Keratinocyte (primary cell): ENCODE measurements at regions not wholly inside any gene's neighbourhood (a gene's known extent, or its start where the extent isn't known, plus 50 kb on each side); places are given as distances from the start of the nearest gene placed in this dataset.

Experiments used
- DNase-seq: peaks from one replicate; pipeline ENCODE4 v3.0.0-alpha.2; 2011; ENCODE audit warnings: low read depth, missing footprints, low spot score
- FAIRE-seq: peaks from 2 replicates; lab custom pipeline; 2011; peaks lifted over from hg19 to GRCh38; lab: Jason Lieb, UNC
- H2AFZ ChIP-seq: 2 replicates; pipeline ENCODE4 v1.6.0; 2012; ENCODE audit warnings: low read length, control low read depth, inconsistent platforms; ENCODE audit not compliant: control insufficient read depth
- H3K27ac ChIP-seq: 2 replicates; pipeline ENCODE4 v1.5.1; 2011; ENCODE audit warnings: low read length; ENCODE audit not compliant: control insufficient read depth, insufficient read depth
- H3K27me3 ChIP-seq: 3 replicates; pipeline ENCODE4 v1.6.0; 2011; ENCODE audit warnings: low read length; ENCODE audit not compliant: control insufficient read depth, insufficient read depth; ENCODE audit errors: extremely low read depth
- H3K36me3 ChIP-seq, 2 experiments: 2 replicates in 1 of 2; 3 replicates in 1 of 2; pipeline ENCODE4 v1.5.1; 2011; ENCODE audit warnings: low read length in 2 of 2, mild to moderate bottlenecking in 1 of 2; ENCODE audit not compliant: control insufficient read depth in 2 of 2, insufficient read depth in 2 of 2; ENCODE audit errors: extremely low read depth in 1 of 2
- H3K4me1 ChIP-seq: 3 replicates; pipeline ENCODE4 v1.5.1; 2011; ENCODE audit warnings: low read length; ENCODE audit not compliant: control insufficient read depth, insufficient read depth; ENCODE audit errors: extremely low read depth
- H3K4me2 ChIP-seq: 3 replicates; pipeline ENCODE4 v1.6.0; 2011; ENCODE audit warnings: low read depth, low read length; ENCODE audit not compliant: control insufficient read depth, insufficient read depth; ENCODE audit errors: extremely low read depth
- H3K4me3 ChIP-seq, 3 experiments: fragments of 200-600 bp in 1 of 3; sonication (generic) in 1 of 3; 2 replicates in 2 of 3; 3 replicates in 1 of 3; pipeline ENCODE4 v1.5.1; 2011 to 2016; ENCODE audit warnings: low read length in 3 of 3, mild to moderate bottlenecking in 3 of 3, control low read depth in 2 of 3, inconsistent platforms in 1 of 3, low read depth in 1 of 3, mixed read lengths in 1 of 3, mixed run types in 1 of 3, moderate library complexity in 1 of 3; ENCODE audit not compliant: control insufficient read depth in 2 of 3, insufficient read depth in 2 of 3; ENCODE audit errors: extremely low read depth in 1 of 3
- H3K79me2 ChIP-seq: 2 replicates; pipeline ENCODE4 v1.6.0; 2012; ENCODE audit warnings: low read length; ENCODE audit not compliant: control insufficient read depth, insufficient read depth
- H3K9ac ChIP-seq: 3 replicates; pipeline ENCODE4 v1.6.0; 2011; ENCODE audit warnings: low read length; ENCODE audit not compliant: control insufficient read depth, insufficient read depth; ENCODE audit errors: extremely low read depth
- H3K9me1 ChIP-seq: 3 replicates; pipeline ENCODE4 v1.6.0; 2011; ENCODE audit warnings: low read length; ENCODE audit not compliant: control insufficient read depth, insufficient read depth; ENCODE audit errors: extremely low read depth
- H3K9me3 ChIP-seq: 2 replicates; pipeline ENCODE4 v1.5.1; 2012; ENCODE audit warnings: low read depth, low read length; ENCODE audit not compliant: control insufficient read depth
- H4K20me1 ChIP-seq: 3 replicates; pipeline ENCODE4 v1.6.0; 2011; ENCODE audit warnings: low read length; ENCODE audit not compliant: control insufficient read depth, insufficient read depth; ENCODE audit errors: extremely low read depth
- CTCF ChIP-seq, 3 experiments: IDR thresholded peaks in 1 of 3; conservative IDR thresholded peaks in 1 of 3; optimal IDR thresholded peaks in 1 of 3; 2 replicates in 2 of 3; 3 replicates in 1 of 3; pipeline versions ENCODE3 to v1.5.1; 2011; ENCODE audit warnings: low read length in 3 of 3, mild to moderate bottlenecking in 3 of 3, moderate library complexity in 2 of 3, control low read depth in 1 of 3, inconsistent platforms in 1 of 3; ENCODE audit not compliant: insufficient read depth in 2 of 3; ENCODE audit errors: extremely low read depth in 1 of 3
- EZH2 ChIP-seq: IDR thresholded peaks from one replicate; pipeline ENCODE4 v1.6.1; 2012; ENCODE audit warnings: inconsistent platforms, mild to moderate bottlenecking, low read length, moderate library complexity
- dilution Hi-C: fragments of 300-500 bp; cut with MboI; formaldehyde crosslinking; loops from one replicate; pipeline ENCODE4 v1.7.0; 2020; ENCODE audit warnings: low sequenced_read_pairs; ENCODE audit not compliant: extremely low pct_ligation_motif_present

DNA sequence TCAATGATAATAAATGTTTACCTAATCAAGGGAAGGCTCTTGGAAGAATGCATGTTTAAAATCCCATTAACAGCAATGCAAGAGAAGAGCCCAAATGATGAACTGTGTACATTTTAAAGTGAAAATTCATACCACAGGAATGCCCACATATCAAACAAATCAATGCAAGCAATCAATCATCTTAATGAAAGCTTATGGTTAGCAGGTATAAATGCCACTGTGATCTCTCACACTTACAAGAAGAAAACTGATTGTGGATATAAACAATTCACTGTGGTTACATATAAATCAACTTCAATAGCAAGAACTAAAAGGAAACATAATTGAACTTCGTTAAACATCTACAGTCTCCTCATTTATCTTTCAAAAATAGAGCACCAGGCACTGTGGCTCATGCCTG is 161.0 kb upstream of the RORB start:
- H3K4me1 ChIP-seq: no peaks in the 10 kb centered on the region
- no peaks in the 10 kb centered on the region for H3K9me1 ChIP-seq
- no peak overlapping the region for H3K4me2 ChIP-seq
- H3K9me3 ChIP-seq: no peaks in the 10 kb centered on the region
- no peak for DNase-seq
- dilution Hi-C loops: no loop called here
- no peak overlapping the region for H3K4me3 ChIP-seq
- no peak overlapping the region for H2AFZ ChIP-seq
- H3K27me3 ChIP-seq: no peaks in the 10 kb centered on the region
- H3K9ac ChIP-seq: no peak overlapping the region
- H4K20me1 ChIP-seq: no peaks in the 10 kb centered on the region
- TF ChIP-seq CTCF (optimal IDR thresholded peaks at IDR 0.05 in 1 of 3, IDR thresholded peaks at IDR 0.05 in 1 of 3, conservative IDR thresholded peaks at IDR 0.05 in 1 of 3; ENCODE audit: extremely low read depth in 1 of 3, insufficient read depth in 2 of 3, low read length in 3 of 3) (no peak), EZH2 (no peak)
- no peaks in the 10 kb centered on the region for H3K79me2 ChIP-seq
- H3K36me3 ChIP-seq: no peaks in the 10 kb centered on the region
- H3K27ac ChIP-seq: no peak overlapping the region
- no peak for FAIRE-seq

DNA sequence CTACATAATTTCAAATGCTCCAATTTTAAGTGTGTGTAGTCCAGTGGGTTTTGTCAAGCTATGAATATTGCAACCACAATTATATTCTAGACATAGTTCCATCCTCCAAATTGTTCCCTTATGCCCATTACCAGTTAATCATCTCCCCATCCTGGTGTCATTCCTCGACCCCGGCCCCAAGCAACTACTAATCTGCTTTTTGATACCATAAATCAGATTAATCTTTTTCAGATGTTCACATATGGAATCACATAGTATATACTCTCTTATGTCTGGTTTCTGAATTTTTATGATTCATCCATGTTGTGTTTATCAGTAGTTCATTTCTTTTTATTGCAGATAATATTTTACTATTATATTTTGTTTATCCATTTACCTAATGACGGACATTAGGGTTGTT is 148.4 kb upstream of the RORB start:
- TF ChIP-seq EZH2: no peak
- no peak for TF ChIP-seq CTCF (optimal IDR thresholded peaks at IDR 0.05 in 1 of 3, IDR thresholded peaks at IDR 0.05 in 1 of 3, conservative IDR thresholded peaks at IDR 0.05 in 1 of 3; ENCODE audit: extremely low read depth in 1 of 3, insufficient read depth in 2 of 3, low read length in 3 of 3)
- no peak overlapping the region for H3K4me3 ChIP-seq
- no peaks in the 10 kb centered on the region for H3K27me3 ChIP-seq
- no peaks in the 10 kb centered on the region for H3K4me1 ChIP-seq
- dilution Hi-C loops: no loop called here
- H3K9ac ChIP-seq: no peak overlapping the region
- H3K27ac ChIP-seq: no peak overlapping the region
- no peak overlapping the region for H2AFZ ChIP-seq
- FAIRE-seq (no peak), DNase-seq (no peak)
- H3K79me2 ChIP-seq: no peaks in the 10 kb centered on the region
- no peak overlapping the region for H3K4me2 ChIP-seq
- no peaks in the 10 kb centered on the region for H3K9me3 ChIP-seq
- no peaks in the 10 kb centered on the region for H4K20me1 ChIP-seq
- H3K36me3 ChIP-seq: no peaks in the 10 kb centered on the region
- H3K9me1 ChIP-seq: no peaks in the 10 kb centered on the region
